Testis (tissue), 2 donors: ENCODE measurements at regions not wholly inside any gene's neighbourhood (a gene's known extent, or its start where the extent isn't known, plus 50 kb on each side); places are given as distances from the start of the nearest gene placed in this dataset.

Experiments
- POLR2A ChIP-seq: fragments of 450-650 bp; IDR thresholded peaks from one replicate; pipeline ENCODE4 v1.6.1; 2017; ENCODE audit warnings: antibody characterized with exemption, mild to moderate bottlenecking, moderate library complexity
- TF ChIP-seq, protein P1 (sequence below), 3 experiments: fragments of 450-650 bp in 2 of 3; fragments of 200-600 bp in 1 of 3; sonication (generic) in 1 of 3; IDR thresholded peaks; one replicate each; pipeline ENCODE4 v1.5.1; 2016 to 2019; ENCODE audit warnings: antibody characterized with exemption in 3 of 3, mild to moderate bottlenecking in 2 of 3, moderate library complexity in 1 of 3

GRCh38 chr3:106251160-106251892 is 382.5 kb upstream of the CBLB start:
- TF ChIP-seq POLR2A, result no peak
- TF ChIP-seq, protein P1, sequence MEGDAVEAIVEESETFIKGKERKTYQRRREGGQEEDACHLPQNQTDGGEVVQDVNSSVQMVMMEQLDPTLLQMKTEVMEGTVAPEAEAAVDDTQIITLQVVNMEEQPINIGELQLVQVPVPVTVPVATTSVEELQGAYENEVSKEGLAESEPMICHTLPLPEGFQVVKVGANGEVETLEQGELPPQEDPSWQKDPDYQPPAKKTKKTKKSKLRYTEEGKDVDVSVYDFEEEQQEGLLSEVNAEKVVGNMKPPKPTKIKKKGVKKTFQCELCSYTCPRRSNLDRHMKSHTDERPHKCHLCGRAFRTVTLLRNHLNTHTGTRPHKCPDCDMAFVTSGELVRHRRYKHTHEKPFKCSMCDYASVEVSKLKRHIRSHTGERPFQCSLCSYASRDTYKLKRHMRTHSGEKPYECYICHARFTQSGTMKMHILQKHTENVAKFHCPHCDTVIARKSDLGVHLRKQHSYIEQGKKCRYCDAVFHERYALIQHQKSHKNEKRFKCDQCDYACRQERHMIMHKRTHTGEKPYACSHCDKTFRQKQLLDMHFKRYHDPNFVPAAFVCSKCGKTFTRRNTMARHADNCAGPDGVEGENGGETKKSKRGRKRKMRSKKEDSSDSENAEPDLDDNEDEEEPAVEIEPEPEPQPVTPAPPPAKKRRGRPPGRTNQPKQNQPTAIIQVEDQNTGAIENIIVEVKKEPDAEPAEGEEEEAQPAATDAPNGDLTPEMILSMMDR (IDR thresholded peaks at IDR 0.05), result no peak
